Naive thymus-derived CD4-positive, alpha-beta T cell (primary cell): ENCODE measurements at regions not wholly inside any gene's neighbourhood (a gene's known extent, or its start where the extent isn't known, plus 50 kb on each side); places are given as distances from the start of the nearest gene placed in this dataset.

Source experiments
- ATAC-seq: fragments of 150-1000 bp; cut with Tn5 transposase; 2 replicates; pipeline ENCODE4 v1.10.0; 2021; ENCODE audit warnings: mild to moderate bottlenecking, moderate library complexity
- CTCF ChIA-PET: fragments of 350-600 bp; sonication (Branson Sonifier 250); formaldehyde crosslinking; loops from one replicate; lab custom pipeline; 2021; ENCODE audit warnings: antibody characterized with exemption; lab: Charles Lee
- POLR2A ChIA-PET: fragments of 350-600 bp; sonication (Branson Sonifier 250); formaldehyde crosslinking; loops from one replicate; lab custom pipeline; 2021; ENCODE audit warnings: antibody characterized with exemption, inconsistent platforms; lab: Charles Lee
- DNase-seq, 9 donors: peaks; one replicate each; pipeline versions ENCODE4 v3.0.0 to v3.0.0-alpha.2; 2020 to 2022; ENCODE audit warnings: mixed read lengths in 1 of 9
- H3K27ac ChIP-seq: one replicate; pipeline ENCODE4 v1.7.0; 2013; ENCODE audit warnings: mild to moderate bottlenecking, low read depth, low read length, moderate library complexity
- H3K27me3 ChIP-seq, 2 donors: one replicate each; pipeline ENCODE4 v1.7.0; 2013; ENCODE audit warnings: low read length in 2 of 2, mild to moderate bottlenecking in 2 of 2, moderate library complexity in 2 of 2; ENCODE audit not compliant: control insufficient read depth in 2 of 2, insufficient read depth in 2 of 2
- H3K36me3 ChIP-seq, 3 experiments: 1 replicate in 2 of 3; 2 replicates in 1 of 3; pipeline ENCODE4 v1.7.0; 2013; ENCODE audit warnings: low read length in 3 of 3, mild to moderate bottlenecking in 3 of 3, moderate library complexity in 1 of 3; ENCODE audit not compliant: insufficient read depth in 3 of 3, control insufficient read depth in 2 of 3
- H3K4me1 ChIP-seq, 2 donors: one replicate each; pipeline ENCODE4 v1.7.0; 2013; ENCODE audit warnings: low read length in 2 of 2, mild to moderate bottlenecking in 2 of 2, moderate library complexity in 1 of 2; ENCODE audit not compliant: control insufficient read depth in 2 of 2, insufficient read depth in 2 of 2
- H3K4me3 ChIP-seq: 2 replicates; pipeline ENCODE4 v1.7.0; 2013; ENCODE audit warnings: mild to moderate bottlenecking, low read length
- H3K9me3 ChIP-seq, 3 experiments: 1 replicate in 2 of 3; 2 replicates in 1 of 3; pipeline ENCODE4 v1.7.0; 2013; ENCODE audit warnings: low read length in 3 of 3; ENCODE audit not compliant: control insufficient read depth in 2 of 3
- H3K27ac Mint-ChIP-seq, 9 donors: one replicate each; pipeline ENCODE4 v1.8.0; 2020 to 2022; ENCODE audit warnings: mixed read lengths in 9 of 9, mild to moderate bottlenecking in 8 of 9, moderate library complexity in 5 of 9, inconsistent platforms in 2 of 9
- H3K27me3 Mint-ChIP-seq, 5 donors: one replicate each; pipeline ENCODE4 v1.8.0; 2021 to 2022; ENCODE audit warnings: mixed read lengths in 5 of 5, mild to moderate bottlenecking in 1 of 5
- H3K36me3 Mint-ChIP-seq, 5 donors: one replicate each; pipeline ENCODE4 v1.8.0; 2020 to 2022; ENCODE audit warnings: mixed read lengths in 5 of 5, mild to moderate bottlenecking in 3 of 5, inconsistent platforms in 1 of 5
- H3K4me1 Mint-ChIP-seq, 7 donors: one replicate each; pipeline ENCODE4 v1.8.0; 2020 to 2022; ENCODE audit warnings: mixed read lengths in 7 of 7, mild to moderate bottlenecking in 3 of 7, inconsistent platforms in 1 of 7
- H3K4me3 Mint-ChIP-seq, 10 donors: one replicate each; pipeline ENCODE4 v1.8.0; 2020 to 2022; ENCODE audit warnings: mild to moderate bottlenecking in 10 of 10, mixed read lengths in 10 of 10, moderate library complexity in 6 of 10, inconsistent platforms in 2 of 10
- H3K9me3 Mint-ChIP-seq, 11 donors: one replicate each; pipeline ENCODE4 v1.8.0; 2020 to 2022; ENCODE audit warnings: mixed read lengths in 11 of 11, mild to moderate bottlenecking in 4 of 11, inconsistent platforms in 1 of 11, moderate library complexity in 1 of 11
- intact Hi-C, 2 donors: fragments of 100-400 bp; cut with micrococcal nuclease; formaldehyde crosslinking; loops; one replicate each; pipeline ENCODE4 v1.15.1; 2023

- H3K27ac ChIP-seq = no peak overlapping the region
- H3K36me3 Mint-ChIP-seq = no peaks in the 10 kb centered on the region
- H3K36me3 ChIP-seq = no peaks in the 10 kb centered on the region
- H3K4me1 ChIP-seq = no peaks in the 10 kb centered on the region
- H3K27me3 ChIP-seq = no peaks in the 10 kb centered on the region
- ChIA-PET POLR2A (no interaction called here), CTCF (no interaction called here)
- intact Hi-C loops = no loop called here
- DNase-seq (no peak), ATAC-seq (no peak)
- no peak overlapping the region for H3K27ac Mint-ChIP-seq
- peaks cover 0 to 3% (median 0%) of the 10 kb centered on the region in 11 donors for H3K9me3 Mint-ChIP-seq
- no peaks in the 10 kb centered on the region for H3K9me3 ChIP-seq
- H3K27me3 Mint-ChIP-seq = no peaks in the 10 kb centered on the region
- H3K4me1 Mint-ChIP-seq = no peaks in the 10 kb centered on the region
- H3K4me3 Mint-ChIP-seq = no peak overlapping the region
- no peak overlapping the region for H3K4me3 ChIP-seq
These were observed 202.1 kb upstream of the ADGRL2 start for GRCh38 chr1:81598623-81599022.

DNA sequence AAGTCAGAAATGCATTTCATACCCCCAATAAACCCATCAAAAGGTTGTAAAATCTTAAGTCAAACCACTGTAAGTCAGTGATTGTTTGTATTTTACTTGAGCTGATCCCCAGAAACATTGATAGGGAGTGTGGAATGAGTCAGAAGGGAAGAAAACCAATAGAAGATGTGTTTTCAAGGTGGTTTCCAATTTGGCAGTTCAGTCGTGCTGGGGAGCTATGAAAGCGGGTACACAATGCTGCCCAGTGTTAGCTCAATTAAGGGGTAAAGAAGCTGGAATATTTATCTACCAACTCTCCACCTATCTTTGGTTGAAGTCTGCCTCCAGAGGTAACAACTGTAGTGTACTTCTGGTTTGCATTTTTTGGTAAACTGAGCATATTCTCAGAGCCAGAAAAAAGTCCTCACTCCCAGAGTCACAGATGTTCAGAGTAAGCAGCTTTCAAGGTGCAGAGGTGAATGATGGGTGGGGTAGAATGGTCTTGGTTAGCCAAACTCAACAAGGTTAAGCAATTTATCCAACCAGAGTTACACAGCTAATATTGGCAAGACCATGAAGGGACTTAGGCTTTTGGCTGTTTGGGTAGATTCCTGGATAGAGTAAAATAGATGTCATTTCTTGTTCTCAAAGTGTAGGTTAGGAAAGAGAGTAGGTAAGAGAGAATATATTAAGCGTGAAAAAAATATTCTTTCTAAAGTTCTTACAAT, 202.9 kb upstream of the ADGRL2 start:
- intact Hi-C loops = no loop called here
- H3K4me1 Mint-ChIP-seq = no peaks in the 10 kb centered on the region
- CTCF ChIA-PET = interaction anchor here (0.7 kb wide), 1 partner anchor 47 kb away, joined by 4 read pairs; no protein-coding TSS in a partner anchor
- no peaks in the 10 kb centered on the region for H3K9me3 ChIP-seq
- H3K27me3 ChIP-seq = no peaks in the 10 kb centered on the region
- H3K27me3 Mint-ChIP-seq = no peaks in the 10 kb centered on the region
- H3K4me3 Mint-ChIP-seq = no peak overlapping the region
- no peak overlapping the region for H3K27ac ChIP-seq
- no peaks in the 10 kb centered on the region for H3K36me3 Mint-ChIP-seq
- peaks cover 0 to 3% (median 0%) of the 10 kb centered on the region in 11 donors for H3K9me3 Mint-ChIP-seq
- DNase-seq = no peak
- H3K36me3 ChIP-seq = no peaks in the 10 kb centered on the region
- no peaks in the 10 kb centered on the region for H3K4me1 ChIP-seq
- H3K27ac Mint-ChIP-seq = no peak overlapping the region
- ATAC-seq = no peak
- no peak overlapping the region for H3K4me3 ChIP-seq
- POLR2A ChIA-PET = no interaction called here

GRCh38 chr1:81596341-81596740, 204.4 kb upstream of the ADGRL2 start:
- POLR2A ChIA-PET = no interaction called here

GRCh38 chr1:81594206-81594605, 206.5 kb upstream of the ADGRL2 start:
- intact Hi-C loops = no loop called here
- Histone ChIP-seq H3K27me3 (no peaks in the 10 kb centered on the region), H3K27ac (no peak overlapping the region), H3K9me3 (no peaks in the 10 kb centered on the region), H3K4me3 (no peak overlapping the region), H3K36me3 (no peaks in the 10 kb centered on the region), H3K4me1 (no peaks in the 10 kb centered on the region)
- no peaks in the 10 kb centered on the region for H3K4me1 Mint-ChIP-seq
- H3K9me3 Mint-ChIP-seq = peaks cover 0 to 7% (median 0%) of the 10 kb centered on the region in 11 donors
- peaks cover 0 to 4% (median 0%) of the 10 kb centered on the region in 5 donors for H3K27me3 Mint-ChIP-seq
- ChIA-PET POLR2A (no interaction called here), CTCF (no interaction called here)
- DNase-seq (no peak), ATAC-seq (no peak)
- no peak overlapping the region for H3K27ac Mint-ChIP-seq
- H3K36me3 Mint-ChIP-seq = no peaks in the 10 kb centered on the region
- no peak overlapping the region for H3K4me3 Mint-ChIP-seq

More at GRCh38 chr1:81596341-81596740, 204.4 kb upstream of the ADGRL2 start:
- CTCF ChIA-PET = no interaction called here
- Mint-ChIP-seq H3K9me3 (peaks cover 0 to 3% (median 0%) of the 10 kb centered on the region in 11 donors), H3K36me3 (no peaks in the 10 kb centered on the region), H3K4me3 (no peak overlapping the region), H3K27me3 (no peaks in the 10 kb centered on the region), H3K4me1 (no peaks in the 10 kb centered on the region), H3K27ac (no peak overlapping the region)
- Histone ChIP-seq H3K4me1 (no peaks in the 10 kb centered on the region), H3K36me3 (no peaks in the 10 kb centered on the region), H3K9me3 (no peaks in the 10 kb centered on the region), H3K27me3 (no peaks in the 10 kb centered on the region), H3K27ac (no peak overlapping the region), H3K4me3 (no peak overlapping the region)
- no peak for ATAC-seq
- intact Hi-C loops = no loop called here
- no peak for DNase-seq

DNA sequence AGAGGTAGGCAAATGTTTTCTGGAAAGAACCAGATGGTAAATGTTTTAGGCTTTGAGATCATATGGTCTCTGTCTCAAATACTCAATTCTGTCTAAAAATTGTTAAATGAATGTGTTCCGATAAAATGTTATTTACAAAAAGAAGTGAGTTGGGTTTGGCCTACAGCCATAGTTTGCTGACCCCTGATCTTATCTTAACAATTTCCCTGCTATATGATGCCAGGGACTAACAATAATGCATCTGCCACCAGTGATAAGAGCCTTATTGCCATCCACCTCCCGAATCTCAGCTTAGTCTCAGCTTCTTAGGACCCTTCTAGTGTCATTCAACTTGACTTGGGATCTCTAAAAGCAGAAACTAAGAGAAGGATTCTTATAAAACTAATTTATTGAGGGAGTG, 208.5 kb upstream of the ADGRL2 start:
- Histone ChIP-seq H3K4me1 (no peaks in the 10 kb centered on the region), H3K36me3 (no peaks in the 10 kb centered on the region), H3K27me3 (no peaks in the 10 kb centered on the region), H3K27ac (no peak overlapping the region), H3K4me3 (no peak overlapping the region), H3K9me3 (no peaks in the 10 kb centered on the region)
- ChIA-PET CTCF (no interaction called here), POLR2A (no interaction called here)
- Mint-ChIP-seq H3K9me3 (peaks cover 0 to 8% (median 0%) of the 10 kb centered on the region in 11 donors), H3K4me3 (no peak overlapping the region), H3K27me3 (peaks cover 0 to 4% (median 0%) of the 10 kb centered on the region in 5 donors), H3K27ac (no peak overlapping the region), H3K36me3 (no peaks in the 10 kb centered on the region), H3K4me1 (no peaks in the 10 kb centered on the region)
- no peak for ATAC-seq
- intact Hi-C loops = no loop called here
- DNase-seq = no peak

DNA sequence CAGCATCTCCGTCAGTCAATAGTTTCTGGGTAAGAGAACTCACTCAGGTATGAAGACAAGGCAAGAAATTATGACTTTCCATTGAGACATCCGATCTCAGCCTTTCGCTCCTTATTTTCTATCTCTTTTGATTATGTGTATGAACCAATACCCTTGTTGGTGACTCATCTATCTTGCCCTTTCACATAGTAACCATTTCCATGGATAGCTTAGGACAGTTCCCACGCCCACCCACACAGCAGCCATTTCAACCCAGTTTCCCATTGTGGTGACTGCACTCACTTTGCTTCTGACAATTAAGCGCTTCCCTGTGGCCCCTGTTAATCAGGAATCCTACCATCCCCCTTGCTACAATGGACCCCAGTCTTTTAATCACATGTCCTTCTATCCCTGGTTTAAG, 210.6 kb upstream of the ADGRL2 start:
- Histone ChIP-seq H3K9me3 (no peaks in the 10 kb centered on the region), H3K27me3 (no peaks in the 10 kb centered on the region), H3K4me3 (no peak overlapping the region), H3K36me3 (no peaks in the 10 kb centered on the region), H3K27ac (no peak overlapping the region), H3K4me1 (no peaks in the 10 kb centered on the region)
- DNase-seq (no peak), ATAC-seq (no peak)
- Mint-ChIP-seq H3K9me3 (peaks cover 0 to 11% (median 0%) of the 10 kb centered on the region in 11 donors), H3K27ac (no peak overlapping the region), H3K27me3 (peaks cover 0 to 4% (median 0%) of the 10 kb centered on the region in 5 donors), H3K4me1 (no peaks in the 10 kb centered on the region), H3K4me3 (no peak overlapping the region), H3K36me3 (no peaks in the 10 kb centered on the region)
- POLR2A ChIA-PET = no interaction called here
- intact Hi-C loops = no loop called here
- CTCF ChIA-PET = no interaction called here

- no peaks in the 10 kb centered on the region for H3K4me1 ChIP-seq
- Mint-ChIP-seq H3K4me1 (no peaks in the 10 kb centered on the region), H3K9me3 (peaks cover 0 to 11% (median 0%) of the 10 kb centered on the region in 11 donors), H3K27me3 (peaks cover 0 to 4% (median 0%) of the 10 kb centered on the region in 5 donors), H3K36me3 (no peaks in the 10 kb centered on the region), H3K4me3 (no peak overlapping the region), H3K27ac (no peak overlapping the region)
- DNase-seq (no peak), ATAC-seq (no peak)
- no peaks in the 10 kb centered on the region for H3K9me3 ChIP-seq
- no peak overlapping the region for H3K4me3 ChIP-seq
- no peaks in the 10 kb centered on the region for H3K36me3 ChIP-seq
- no peak overlapping the region for H3K27ac ChIP-seq
- no peaks in the 10 kb centered on the region for H3K27me3 ChIP-seq
- intact Hi-C loops = no loop called here
- ChIA-PET POLR2A (no interaction called here), CTCF (no interaction called here)
These were observed 212.6 kb upstream of the ADGRL2 start for GRCh38 chr1:81588149-81588548.
